ENCODE measurements at regions not wholly inside any gene's neighbourhood (a gene's known extent, or its start where the extent isn't known, plus 50 kb on each side); places are given as distances from the start of the nearest gene placed in this dataset.

DNA sequence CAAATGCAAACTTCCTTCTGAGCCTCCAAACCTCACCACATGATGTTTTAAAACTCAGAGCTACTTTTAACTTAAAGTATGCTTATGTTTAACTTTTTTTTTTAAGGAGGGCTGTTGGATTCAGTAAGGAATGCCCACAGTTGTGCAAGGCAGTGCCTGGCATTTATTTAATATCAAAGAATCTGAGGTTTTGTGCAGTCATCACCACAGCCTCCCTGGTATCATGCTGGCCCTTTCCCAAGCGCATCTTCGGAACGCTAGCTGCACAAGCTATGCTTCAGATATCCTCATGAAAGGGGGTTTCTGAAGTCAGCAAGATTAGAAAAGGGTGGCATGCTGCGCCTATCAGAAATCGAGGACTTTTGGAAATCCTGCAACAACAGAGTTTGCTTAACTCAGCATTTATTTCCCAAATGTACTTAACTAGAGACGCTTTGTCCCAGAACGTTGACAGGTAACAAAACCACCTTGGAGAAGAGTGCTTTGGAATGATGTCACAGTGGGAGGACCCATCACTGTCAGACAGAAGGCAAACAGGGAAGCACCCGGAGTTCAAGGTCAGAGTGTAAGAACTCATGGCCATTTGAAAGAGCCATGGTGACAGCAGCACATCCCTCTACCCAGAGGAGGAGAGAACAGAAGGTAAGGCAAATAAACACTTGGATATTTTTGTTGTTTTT is 120.2 kb upstream of the IGF1R start:
- no peaks in the 10 kb centered on the region for H3K79me2 ChIP-seq (ENCODE audit: insufficient read depth, low read length)
- H3K4me1 ChIP-seq (ENCODE audit: insufficient read depth, low read length) = no peaks in the 10 kb centered on the region
- peaks cover 16% of the 10 kb centered on the region for H3K27me3 ChIP-seq (ENCODE audit: insufficient read depth, low read length)
- H3K4me3 ChIP-seq (ENCODE audit: insufficient read depth, low read length) = no peak overlapping the region
- TF ChIP-seq CTCF (IDR thresholded peaks at IDR 0.05; ENCODE audit: extremely low read depth, low read depth, low read length) = no peak
- no peak for DNase-seq (ENCODE audit: insufficient read length, low spot score, missing footprints)
- no peaks in the 10 kb centered on the region for H3K36me3 ChIP-seq (ENCODE audit: insufficient read depth, low read length)
- H3K9me3 ChIP-seq (ENCODE audit: low read depth, low read length) = no peaks in the 10 kb centered on the region
- H3K27ac ChIP-seq (ENCODE audit: low read depth, low read length) = no peak overlapping the region
- H2AFZ ChIP-seq (ENCODE audit: low read length) = no peak overlapping the region
- no peaks in the 10 kb centered on the region for H4K20me1 ChIP-seq (ENCODE audit: insufficient read depth, low read length)
- H3K4me2 ChIP-seq (ENCODE audit: insufficient read depth, low read length) = no peak overlapping the region

DNA sequence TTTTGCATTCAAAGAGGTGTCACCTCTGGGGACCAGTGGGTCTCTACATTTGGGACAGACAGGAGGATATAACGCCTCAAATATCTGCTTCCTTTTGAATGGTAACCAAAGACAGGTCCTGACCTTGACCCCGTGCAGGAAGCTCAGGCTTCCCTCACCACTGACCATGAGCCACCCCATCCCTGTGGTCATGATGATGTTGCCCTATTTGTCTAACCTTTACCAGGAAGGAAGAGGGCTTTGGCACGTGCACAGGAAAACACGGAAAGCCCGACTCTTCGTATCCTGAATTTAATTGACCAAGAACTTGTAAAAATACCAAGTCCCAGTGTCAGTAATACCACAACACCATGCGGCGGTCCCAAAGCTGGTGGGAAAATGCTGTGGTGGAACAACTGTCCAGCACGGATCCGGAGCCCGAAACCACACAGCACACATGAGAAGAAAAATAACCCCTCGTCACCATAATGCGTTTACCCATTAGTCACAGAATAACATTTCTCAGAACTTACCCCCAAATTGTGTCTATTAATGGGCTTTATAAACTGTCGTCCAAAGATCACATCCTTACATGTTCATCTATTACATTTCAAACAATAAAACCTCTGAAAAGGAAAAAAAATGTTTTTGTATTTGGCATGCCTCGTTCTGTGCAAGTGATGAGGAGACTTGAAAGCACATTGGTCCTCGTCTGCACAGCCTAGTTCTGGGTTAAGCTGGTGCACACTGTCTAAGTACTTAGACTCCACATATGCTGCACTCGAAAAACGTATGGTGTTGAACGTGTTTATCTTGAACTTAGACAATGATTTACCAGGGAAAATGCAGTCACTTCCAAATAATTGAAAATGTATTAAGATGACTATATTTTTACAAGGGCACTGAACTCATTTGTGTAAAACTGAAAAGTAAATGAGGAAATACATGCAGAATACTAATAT is 118.9 kb upstream of the IGF1R start:
- no peaks in the 10 kb centered on the region for H4K20me1 ChIP-seq (ENCODE audit: insufficient read depth, low read length)
- H3K27me3 ChIP-seq (ENCODE audit: insufficient read depth, low read length) = peaks cover 16% of the 10 kb centered on the region
- no peak overlapping the region for H3K4me3 ChIP-seq (ENCODE audit: insufficient read depth, low read length)
- no peak overlapping the region for H2AFZ ChIP-seq (ENCODE audit: low read length)
- no peak overlapping the region for H3K4me2 ChIP-seq (ENCODE audit: insufficient read depth, low read length)
- no peaks in the 10 kb centered on the region for H3K4me1 ChIP-seq (ENCODE audit: insufficient read depth, low read length)
- H3K27ac ChIP-seq (ENCODE audit: low read depth, low read length) = no peak overlapping the region
- H3K36me3 ChIP-seq (ENCODE audit: insufficient read depth, low read length) = no peaks in the 10 kb centered on the region
- DNase-seq (ENCODE audit: insufficient read length, low spot score, missing footprints) = no peak
- no peaks in the 10 kb centered on the region for H3K9me3 ChIP-seq (ENCODE audit: low read depth, low read length)
- no peaks in the 10 kb centered on the region for H3K79me2 ChIP-seq (ENCODE audit: insufficient read depth, low read length)
- TF ChIP-seq CTCF (IDR thresholded peaks at IDR 0.05; ENCODE audit: extremely low read depth, low read depth, low read length) = no peak

- Histone ChIP-seq H3K4me3 (ENCODE audit: insufficient read depth, low read length) (no peak overlapping the region), H3K4me2 (ENCODE audit: insufficient read depth, low read length) (no peak overlapping the region), H4K20me1 (ENCODE audit: insufficient read depth, low read length) (no peaks in the 10 kb centered on the region), H2AFZ (ENCODE audit: low read length) (no peak overlapping the region), H3K27ac (ENCODE audit: low read depth, low read length) (no peak overlapping the region), H3K4me1 (ENCODE audit: insufficient read depth, low read length) (no peaks in the 10 kb centered on the region), H3K27me3 (ENCODE audit: insufficient read depth, low read length) (peaks cover 16% of the 10 kb centered on the region), H3K79me2 (ENCODE audit: insufficient read depth, low read length) (no peaks in the 10 kb centered on the region), H3K9me3 (ENCODE audit: low read depth, low read length) (no peaks in the 10 kb centered on the region), H3K36me3 (ENCODE audit: insufficient read depth, low read length) (no peaks in the 10 kb centered on the region)
- TF ChIP-seq CTCF (IDR thresholded peaks at IDR 0.05; ENCODE audit: extremely low read depth, low read depth, low read length) = no peak
- DNase-seq (ENCODE audit: insufficient read length, low spot score, missing footprints) = no peak
Observed at GRCh38 chr15:98530570-98530969, 117.8 kb upstream of the IGF1R start.

- Histone ChIP-seq H4K20me1 (ENCODE audit: insufficient read depth, low read length) (no peaks in the 10 kb centered on the region), H2AFZ (ENCODE audit: low read length) (no peak overlapping the region), H3K27me3 (ENCODE audit: insufficient read depth, low read length) (peaks cover 16% of the 10 kb centered on the region), H3K79me2 (ENCODE audit: insufficient read depth, low read length) (no peaks in the 10 kb centered on the region), H3K27ac (ENCODE audit: low read depth, low read length) (no peak overlapping the region), H3K4me3 (ENCODE audit: insufficient read depth, low read length) (no peak overlapping the region), H3K9me3 (ENCODE audit: low read depth, low read length) (no peaks in the 10 kb centered on the region), H3K36me3 (ENCODE audit: insufficient read depth, low read length) (no peaks in the 10 kb centered on the region), H3K4me2 (ENCODE audit: insufficient read depth, low read length) (no peak overlapping the region), H3K4me1 (ENCODE audit: insufficient read depth, low read length) (no peaks in the 10 kb centered on the region)
- TF ChIP-seq CTCF (IDR thresholded peaks at IDR 0.05; ENCODE audit: extremely low read depth, low read depth, low read length) = no peak
- no peak for DNase-seq (ENCODE audit: insufficient read length, low spot score, missing footprints)
Observed at GRCh38 chr15:98532063-98532462, 116.3 kb upstream of the IGF1R start.

Measured in osteoblast (primary cell).